ENCODE measurements at regions not wholly inside any gene's neighbourhood (a gene's known extent, or its start where the extent isn't known, plus 50 kb on each side); places are given as distances from the start of the nearest gene placed in this dataset.

DNA sequence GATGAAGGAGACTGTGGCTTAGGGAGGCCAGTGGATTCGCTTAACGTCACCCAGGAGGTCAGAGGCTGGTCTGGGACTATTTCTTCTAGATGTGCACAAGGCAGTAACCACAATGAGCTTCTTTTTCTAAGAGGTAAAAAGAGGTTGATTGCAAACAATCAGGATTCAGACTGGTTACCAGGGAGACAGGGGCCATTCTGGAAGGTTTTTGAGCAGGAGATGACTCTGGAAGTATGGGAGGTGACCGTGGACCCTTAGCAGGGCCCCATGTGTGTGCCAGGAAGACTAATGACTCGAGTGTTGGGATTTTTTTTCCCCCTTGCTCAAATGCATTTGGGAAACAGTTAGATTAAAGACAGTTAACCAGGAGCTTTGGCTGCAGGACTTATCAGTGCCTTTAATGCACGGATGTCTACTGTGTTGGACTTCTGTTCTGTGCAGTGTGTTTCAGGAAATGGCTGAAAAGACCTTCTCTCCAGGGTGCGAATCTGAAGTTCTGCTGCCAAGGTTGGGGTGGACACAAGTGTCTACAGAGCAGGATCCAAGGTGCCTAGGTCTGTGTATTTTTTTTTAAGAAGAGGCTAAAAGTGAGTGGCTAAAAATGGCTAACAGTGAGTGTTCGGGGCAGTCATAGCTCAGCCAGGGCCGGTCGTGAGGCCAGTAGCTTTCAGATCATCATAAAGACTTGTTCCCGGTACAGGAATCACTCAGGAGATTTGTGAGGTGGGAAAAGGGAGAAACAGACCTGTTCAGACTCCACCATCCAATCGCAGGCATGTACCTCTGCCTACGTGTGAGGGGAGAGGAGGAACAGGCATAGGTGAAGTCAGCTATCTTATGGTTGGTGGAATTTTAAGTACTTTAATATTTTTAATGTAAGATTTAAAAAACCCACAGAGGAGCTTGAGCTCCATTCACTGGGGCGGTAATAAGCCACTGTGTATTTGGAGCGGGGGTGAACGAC lies 82.3 kb upstream of the CIBAR2 start:
- FAIRE-seq (no peak), DNase-seq (ENCODE audit: insufficient read length, low spot score) (no peak)
- TF ChIP-seq SPI1 (IDR thresholded peaks at IDR 0.05; ENCODE audit: low read depth, low read length) (no peak), POLR2AphosphoS5 (IDR thresholded peaks at IDR 0.05; ENCODE audit: low read depth, low read length) (no peak), TAF1 (IDR thresholded peaks at IDR 0.05; ENCODE audit: low read depth, low read length) (no peak), PAX5 (IDR thresholded peaks at IDR 0.05; ENCODE audit: insufficient read depth, low read length, severe bottlenecking) (no peak), POU2F2 (IDR thresholded peaks at IDR 0.05; ENCODE audit: low read depth, low read length) (no peak), POLR2A (IDR thresholded peaks at IDR 0.05; ENCODE audit: low read depth, low read length) (no peak)

GRCh38 chr16:85195271-85195647 lies 83.0 kb upstream of the CIBAR2 start:
- DNase-seq (ENCODE audit: insufficient read length, low spot score) (no peak), FAIRE-seq (no peak)
- TF ChIP-seq SPI1 (IDR thresholded peaks at IDR 0.05; ENCODE audit: low read depth, low read length) (no peak), POLR2AphosphoS5 (IDR thresholded peaks at IDR 0.05; ENCODE audit: low read depth, low read length) (no peak), POLR2A (IDR thresholded peaks at IDR 0.05; ENCODE audit: low read depth, low read length) (no peak), TAF1 (IDR thresholded peaks at IDR 0.05; ENCODE audit: low read depth, low read length) (no peak), PAX5 (IDR thresholded peaks at IDR 0.05; ENCODE audit: insufficient read depth, low read length, severe bottlenecking) (no peak), POU2F2 (IDR thresholded peaks at IDR 0.05; ENCODE audit: low read depth, low read length) (no peak)

DNA sequence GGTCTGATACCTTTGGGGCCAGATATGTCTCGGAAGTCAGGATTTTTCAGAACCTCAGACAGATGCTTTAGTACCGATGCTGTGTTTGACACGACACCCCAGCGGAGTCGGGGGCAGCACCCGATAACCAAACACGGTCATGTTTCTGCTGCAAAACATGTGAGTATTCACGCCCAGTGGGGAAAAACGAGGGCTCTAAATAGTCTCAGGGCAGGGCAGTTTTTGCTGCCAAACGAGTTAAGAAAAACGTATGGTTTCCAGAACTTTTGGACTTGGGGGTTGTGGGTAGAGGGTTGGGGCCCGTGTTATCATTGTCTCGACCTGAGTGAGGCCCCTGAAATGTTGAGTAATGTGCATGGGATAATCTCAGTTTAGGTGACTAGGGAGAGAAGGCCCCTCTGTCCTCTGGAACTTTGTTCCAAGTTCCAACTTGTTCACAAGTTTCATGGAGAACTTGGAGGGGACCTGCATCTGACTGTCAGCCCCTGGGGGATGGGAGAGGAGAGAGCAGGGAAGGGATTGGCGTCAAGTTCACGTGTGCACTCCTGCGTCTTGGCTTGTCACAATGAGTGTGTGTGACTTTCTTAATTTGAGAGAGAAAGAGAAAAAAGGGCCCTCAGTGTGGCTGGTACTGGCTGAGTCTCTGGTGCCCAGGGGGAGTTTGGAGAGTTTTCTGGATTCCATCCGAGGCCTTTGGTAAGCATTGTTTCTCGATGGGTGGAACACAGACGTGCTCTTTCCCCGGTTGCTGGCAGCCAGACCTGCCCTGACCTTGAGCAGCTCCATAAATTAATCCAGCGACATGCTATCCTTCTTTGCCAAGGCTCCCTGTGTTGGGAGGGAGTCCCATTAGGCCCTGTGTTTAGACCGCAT lies 83.9 kb upstream of the CIBAR2 start:
- TF ChIP-seq PAX5 (IDR thresholded peaks at IDR 0.05; ENCODE audit: insufficient read depth, low read length, severe bottlenecking) (no peak), POU2F2 (IDR thresholded peaks at IDR 0.05; ENCODE audit: low read depth, low read length) (no peak), POLR2A (IDR thresholded peaks at IDR 0.05; ENCODE audit: low read depth, low read length) (no peak), POLR2AphosphoS5 (IDR thresholded peaks at IDR 0.05; ENCODE audit: low read depth, low read length) (no peak), SPI1 (IDR thresholded peaks at IDR 0.05; ENCODE audit: low read depth, low read length) (no peak), TAF1 (IDR thresholded peaks at IDR 0.05; ENCODE audit: low read depth, low read length) (no peak)
- DNase-seq (ENCODE audit: insufficient read length, low spot score) (no peak), FAIRE-seq (no peak)

DNA sequence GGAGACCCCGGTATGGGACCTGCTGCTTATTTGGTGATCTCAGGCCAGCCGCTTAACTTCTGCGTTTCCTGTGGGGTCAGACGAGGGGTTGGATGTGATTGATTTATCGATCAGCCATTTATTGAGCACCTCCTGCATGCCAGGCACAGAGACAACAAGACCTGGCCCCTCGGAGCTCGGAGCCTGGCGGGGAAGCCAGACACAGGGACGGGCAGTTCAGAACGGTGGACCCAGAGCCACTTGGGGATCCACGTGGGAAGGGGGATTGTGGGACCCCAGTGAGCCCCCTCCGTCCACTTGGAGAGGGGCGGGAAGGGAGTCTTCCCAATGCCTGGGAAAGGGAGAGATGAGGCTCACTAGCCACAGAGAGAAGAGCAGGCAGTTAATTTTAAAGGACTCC lies 84.7 kb upstream of the CIBAR2 start:
- no peak for TF ChIP-seq POU2F2 (IDR thresholded peaks at IDR 0.05; ENCODE audit: low read depth, low read length)
- TF ChIP-seq POLR2A (IDR thresholded peaks at IDR 0.05; ENCODE audit: low read depth, low read length) = no peak
- no peak for TF ChIP-seq SPI1 (IDR thresholded peaks at IDR 0.05; ENCODE audit: low read depth, low read length)
- no peak for TF ChIP-seq TAF1 (IDR thresholded peaks at IDR 0.05; ENCODE audit: low read depth, low read length)
- TF ChIP-seq PAX5 (IDR thresholded peaks at IDR 0.05; ENCODE audit: insufficient read depth, low read length, severe bottlenecking) = no peak
- TF ChIP-seq POLR2AphosphoS5 (IDR thresholded peaks at IDR 0.05; ENCODE audit: low read depth, low read length) = no peak
- DNase-seq (ENCODE audit: insufficient read length, low spot score) = no peak
- no peak for FAIRE-seq

GRCh38 chr16:85197611-85198566 lies 85.6 kb upstream of the CIBAR2 start:
- FAIRE-seq (no peak), DNase-seq (ENCODE audit: insufficient read length, low spot score) (no peak)
- TF ChIP-seq SPI1 (IDR thresholded peaks at IDR 0.05; ENCODE audit: low read depth, low read length) (no peak), PAX5 (IDR thresholded peaks at IDR 0.05; ENCODE audit: insufficient read depth, low read length, severe bottlenecking) (no peak), TAF1 (IDR thresholded peaks at IDR 0.05; ENCODE audit: low read depth, low read length) (no peak), POU2F2 (IDR thresholded peaks at IDR 0.05; ENCODE audit: low read depth, low read length) (no peak), POLR2A (IDR thresholded peaks at IDR 0.05; ENCODE audit: low read depth, low read length) (no peak), POLR2AphosphoS5 (IDR thresholded peaks at IDR 0.05; ENCODE audit: low read depth, low read length) (no peak)

DNA sequence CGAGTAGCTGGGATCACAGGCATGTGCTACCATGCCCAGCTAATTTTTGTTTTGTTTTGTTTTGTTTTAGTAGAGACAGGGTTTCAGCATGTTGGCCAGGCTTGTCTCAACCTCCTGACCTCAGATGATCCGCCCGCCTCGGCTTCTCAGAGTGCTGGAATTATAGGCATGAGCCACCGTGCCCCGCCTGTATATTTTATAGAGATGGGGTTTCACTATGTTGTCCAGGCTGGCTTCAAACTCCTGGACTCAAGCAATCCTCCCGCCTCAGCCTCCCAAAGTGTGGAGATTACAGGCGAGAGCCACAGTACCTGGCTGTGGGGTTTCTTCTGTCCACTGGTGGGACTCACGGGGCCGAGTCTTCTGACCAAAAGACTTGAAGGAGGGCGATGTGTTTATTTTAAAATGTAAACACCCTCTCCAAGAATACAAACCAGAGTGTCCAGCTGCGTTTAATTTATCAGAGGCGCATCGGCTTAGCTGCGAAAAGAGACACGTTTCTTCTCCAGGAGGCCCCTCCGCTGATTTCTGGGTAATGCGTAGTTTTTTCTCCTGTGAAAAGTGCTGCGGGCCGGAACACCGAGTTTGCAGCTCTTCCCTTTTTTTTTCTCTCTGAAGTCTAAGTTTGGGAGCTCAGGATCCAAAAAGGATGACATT lies 86.9 kb upstream of the CIBAR2 start:
- DNase-seq (ENCODE audit: insufficient read length, low spot score) = no peak
- FAIRE-seq = no peak
- no peak for TF ChIP-seq PAX5 (IDR thresholded peaks at IDR 0.05; ENCODE audit: insufficient read depth, low read length, severe bottlenecking)
- TF ChIP-seq POLR2AphosphoS5 (IDR thresholded peaks at IDR 0.05; ENCODE audit: low read depth, low read length) = no peak

GRCh38 chr16:85199880-85200279 lies 87.6 kb upstream of the CIBAR2 start:
- TF ChIP-seq TAF1 (IDR thresholded peaks at IDR 0.05; ENCODE audit: low read depth, low read length) (no peak), POLR2AphosphoS5 (IDR thresholded peaks at IDR 0.05; ENCODE audit: low read depth, low read length) (no peak), SPI1 (IDR thresholded peaks at IDR 0.05; ENCODE audit: low read depth, low read length) (no peak), POU2F2 (IDR thresholded peaks at IDR 0.05; ENCODE audit: low read depth, low read length) (no peak), POLR2A (IDR thresholded peaks at IDR 0.05; ENCODE audit: low read depth, low read length) (no peak)
- DNase-seq (ENCODE audit: insufficient read length, low spot score) (no peak), FAIRE-seq (no peak)

Measured in GM12891 (cell line).